Retina (tissue), 1 donor: ENCODE measurements at regions not wholly inside any gene's neighbourhood (a gene's known extent, or its start where the extent isn't known, plus 50 kb on each side); places are given as distances from the start of the nearest gene placed in this dataset.
A peak's percentile ranks its signal among the peaks of the same experiment; 100 is the strongest.
"Not testable (repeated sequence)": the region's sequence is repeated elsewhere in the genome, so short reads cannot be mapped to it uniquely, and the experiment has no call there.

ENCODE experiments used
- DNase-seq: peaks from one replicate; pipeline ENCODE4 v3.0.0-alpha.2; 2016

DNA sequence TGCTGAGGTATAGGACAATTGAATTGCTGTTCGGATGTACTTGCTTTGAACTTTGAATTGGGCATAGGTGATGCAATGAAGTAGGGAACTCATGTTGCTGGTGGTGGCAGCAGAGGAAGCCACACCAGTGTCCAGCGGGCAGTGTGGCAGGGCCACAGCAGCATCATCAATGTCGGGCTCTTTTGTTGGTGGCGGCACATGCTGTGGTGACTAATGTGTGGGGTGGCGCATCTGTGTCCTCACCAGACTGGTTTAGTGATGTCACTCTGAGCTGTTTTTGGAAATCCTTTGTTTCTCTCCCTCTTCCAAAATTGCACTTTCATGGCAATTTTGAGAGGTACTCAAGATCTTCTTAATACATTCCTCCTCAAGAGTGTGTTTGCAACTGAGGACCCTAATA, 187.6 kb downstream of the ETNK1 start:
- no peak for DNase-seq

DNA sequence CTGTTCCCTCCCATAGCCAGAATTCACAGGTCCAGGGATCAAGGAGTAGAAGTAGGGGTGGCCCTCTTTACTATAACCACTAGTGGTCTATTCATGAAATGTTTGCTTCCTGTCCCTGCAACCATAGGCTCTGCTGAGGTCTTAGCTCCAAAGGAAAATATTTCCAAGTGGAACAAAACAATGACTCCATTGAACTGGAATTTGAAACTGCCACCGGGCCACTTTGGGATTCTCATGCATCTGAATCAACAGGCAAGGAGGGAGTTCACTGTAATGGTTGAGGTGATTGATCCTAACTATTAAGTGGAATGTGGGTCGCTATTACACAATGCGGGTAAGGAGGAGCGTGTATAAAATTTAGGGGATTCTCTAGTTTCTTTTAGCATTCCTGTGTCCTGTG, 197.0 kb downstream of the ETNK1 start:
- no peak for DNase-seq

DNA sequence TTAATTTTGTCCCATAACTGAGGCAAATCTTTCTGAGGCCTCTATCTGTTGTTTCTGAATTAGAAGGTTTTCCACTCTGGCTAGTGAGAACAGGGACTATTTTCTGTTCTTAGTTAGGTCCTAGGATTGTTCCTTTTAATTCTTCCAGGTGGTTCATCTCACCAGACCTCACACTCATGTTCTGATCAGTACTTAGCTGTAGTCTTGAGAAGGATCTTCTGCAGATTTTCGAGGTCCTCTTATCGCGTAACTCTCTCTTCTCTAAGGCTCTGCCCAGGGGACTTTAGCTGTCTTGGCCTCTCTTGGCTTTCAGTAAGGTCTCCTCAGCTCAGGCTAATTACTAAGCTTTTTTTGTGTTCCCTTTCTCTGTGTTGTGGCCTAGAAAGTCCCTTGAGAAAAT, 201.1 kb downstream of the ETNK1 start:
- no peak for DNase-seq

DNA sequence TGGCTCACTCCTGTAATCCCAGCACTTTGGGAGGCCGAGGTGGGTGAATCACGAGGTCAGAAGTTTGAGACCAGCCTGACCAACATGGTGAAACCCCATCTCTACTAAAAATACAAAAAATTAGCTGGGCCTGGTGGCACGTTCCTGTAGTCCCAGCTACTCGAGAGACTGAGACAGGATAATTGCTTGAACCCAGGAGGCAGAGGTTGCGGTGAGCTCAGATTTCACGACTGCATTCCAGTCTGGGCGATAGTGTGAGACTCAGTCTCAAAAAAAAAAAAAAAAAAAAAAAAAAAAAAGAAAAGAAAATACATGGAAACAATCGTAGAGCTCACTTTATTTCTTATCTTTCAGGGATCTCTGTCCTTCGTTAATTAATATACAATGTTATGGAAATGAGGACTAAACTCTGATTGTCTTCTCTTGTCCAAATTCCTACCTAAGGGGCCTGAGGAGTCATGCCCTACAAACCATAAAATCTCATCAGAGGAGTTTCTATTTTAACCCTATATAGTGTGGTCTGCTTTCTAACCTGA, 201.5 kb downstream of the ETNK1 start:
- DNase-seq, result not testable (repeated sequence)

DNA sequence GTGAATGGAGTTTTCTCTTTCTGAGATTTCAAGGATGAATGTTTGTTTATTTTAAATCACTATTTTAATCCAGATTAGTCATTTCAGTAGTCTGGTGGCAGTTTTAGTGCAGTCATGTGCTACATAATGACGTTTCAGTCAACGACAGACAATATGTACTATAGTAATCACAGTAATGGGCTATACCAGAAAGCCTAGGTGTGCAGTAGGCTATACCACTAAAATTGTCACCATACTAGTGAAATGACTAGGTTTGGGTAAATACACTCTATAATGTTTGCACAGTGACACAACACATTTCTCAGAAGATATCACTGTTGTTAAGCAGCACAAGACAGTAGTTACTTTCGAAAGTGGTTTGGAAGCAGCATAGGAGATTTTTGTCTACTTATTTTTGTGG, 203.1 kb downstream of the ETNK1 start:
- no peak for DNase-seq

DNA sequence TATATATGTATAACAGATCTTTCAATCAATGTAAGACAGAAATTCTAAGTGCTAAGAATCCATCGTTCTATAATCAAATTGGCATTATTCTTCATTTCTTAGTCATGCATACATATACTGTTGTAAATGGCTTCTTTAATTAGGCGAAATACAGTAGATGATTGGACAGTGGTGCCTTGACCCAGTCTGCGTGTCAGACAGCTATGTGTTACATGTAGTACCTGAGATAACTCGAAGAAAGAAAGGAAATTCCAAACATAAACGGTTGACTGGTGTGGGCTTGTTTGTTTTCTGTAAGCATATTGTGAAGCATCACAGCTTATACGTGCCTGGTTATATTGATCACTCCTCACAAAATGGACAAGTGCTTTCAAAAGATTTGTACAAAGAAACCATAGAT, 210.5 kb downstream of the ETNK1 start:
- no peak for DNase-seq

DNA sequence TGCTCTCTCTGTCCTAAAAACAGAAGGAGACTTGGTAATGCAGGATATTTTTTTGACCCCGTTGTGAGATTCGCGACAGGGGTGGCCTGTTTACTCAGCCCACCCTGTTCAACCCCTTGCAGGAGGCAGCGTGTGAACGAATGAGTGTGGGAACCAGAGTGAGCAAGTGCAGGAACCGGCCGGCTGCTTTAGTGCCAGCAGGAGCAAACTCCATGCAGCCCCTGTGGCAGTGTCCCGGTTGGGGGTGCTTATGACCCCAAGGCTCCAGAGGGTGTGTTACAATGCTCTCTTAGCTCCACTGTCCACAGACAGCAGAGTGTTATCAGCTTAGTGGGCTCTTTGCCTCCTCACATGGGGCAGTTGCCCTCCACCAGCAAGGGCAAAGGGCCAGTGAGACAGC, 225.2 kb downstream of the ETNK1 start:
- DNase-seq, result no peak

DNA sequence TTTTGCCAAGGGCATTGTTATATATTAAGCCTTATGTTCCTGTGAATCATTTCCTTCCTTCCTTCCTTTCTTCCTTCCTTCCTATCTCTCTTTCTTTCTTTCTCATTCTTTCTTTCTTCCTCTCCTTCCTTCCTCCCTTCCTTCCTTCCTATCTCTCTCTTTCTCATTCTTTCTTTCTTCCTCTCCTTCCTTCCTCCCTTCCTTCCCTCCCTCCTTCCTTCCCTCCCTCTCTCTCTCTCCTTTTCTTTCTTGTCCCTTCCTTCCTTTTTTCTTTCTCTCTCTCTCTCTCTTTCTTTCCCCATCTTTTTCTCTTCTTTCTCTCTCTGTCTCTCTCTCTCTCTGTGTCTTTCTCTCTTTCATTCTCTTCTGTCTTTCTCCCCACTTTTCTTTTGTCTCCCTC, 226.6 kb downstream of the ETNK1 start:
- DNase-seq, result no peak

DNA sequence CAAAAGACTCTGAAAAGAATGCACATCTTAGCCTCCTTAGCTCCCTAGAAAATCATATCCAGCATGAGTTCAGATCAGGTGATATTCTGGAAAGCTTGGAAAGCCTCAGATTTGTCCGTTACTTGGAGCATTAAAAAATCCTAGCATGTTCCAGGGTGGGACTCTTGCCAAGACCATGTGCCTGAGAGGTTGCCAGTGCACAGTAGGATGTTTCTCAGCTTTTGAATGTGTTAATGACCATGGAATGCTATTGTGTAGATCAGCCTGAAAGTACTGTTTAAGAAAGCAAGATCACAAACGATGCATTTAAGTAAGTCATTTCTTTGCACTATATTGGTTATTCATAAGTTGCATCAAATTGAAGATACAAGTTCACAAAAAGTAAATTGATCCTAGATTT, 230.5 kb downstream of the ETNK1 start:
- DNase-seq, result no peak

DNA sequence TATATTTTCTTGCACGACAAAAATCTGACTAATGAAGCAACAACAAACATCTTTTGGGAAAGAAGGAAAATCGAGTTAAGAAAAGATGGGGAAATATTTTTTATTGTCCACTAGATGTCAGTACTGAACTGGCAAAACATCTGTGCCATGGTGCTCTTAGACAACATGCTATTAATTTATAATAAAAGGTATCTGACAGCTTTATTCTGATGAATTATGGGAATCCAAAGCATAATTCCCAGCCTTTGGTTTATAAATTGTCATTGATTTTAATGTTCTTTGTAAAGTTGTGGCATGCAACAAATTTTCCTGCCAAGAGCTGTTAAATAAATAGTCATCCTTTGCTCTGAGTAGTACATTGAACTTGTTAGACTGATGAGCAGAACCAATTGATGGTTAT, 231.2 kb downstream of the ETNK1 start:
- peak; percentile 48 for DNase-seq

DNA sequence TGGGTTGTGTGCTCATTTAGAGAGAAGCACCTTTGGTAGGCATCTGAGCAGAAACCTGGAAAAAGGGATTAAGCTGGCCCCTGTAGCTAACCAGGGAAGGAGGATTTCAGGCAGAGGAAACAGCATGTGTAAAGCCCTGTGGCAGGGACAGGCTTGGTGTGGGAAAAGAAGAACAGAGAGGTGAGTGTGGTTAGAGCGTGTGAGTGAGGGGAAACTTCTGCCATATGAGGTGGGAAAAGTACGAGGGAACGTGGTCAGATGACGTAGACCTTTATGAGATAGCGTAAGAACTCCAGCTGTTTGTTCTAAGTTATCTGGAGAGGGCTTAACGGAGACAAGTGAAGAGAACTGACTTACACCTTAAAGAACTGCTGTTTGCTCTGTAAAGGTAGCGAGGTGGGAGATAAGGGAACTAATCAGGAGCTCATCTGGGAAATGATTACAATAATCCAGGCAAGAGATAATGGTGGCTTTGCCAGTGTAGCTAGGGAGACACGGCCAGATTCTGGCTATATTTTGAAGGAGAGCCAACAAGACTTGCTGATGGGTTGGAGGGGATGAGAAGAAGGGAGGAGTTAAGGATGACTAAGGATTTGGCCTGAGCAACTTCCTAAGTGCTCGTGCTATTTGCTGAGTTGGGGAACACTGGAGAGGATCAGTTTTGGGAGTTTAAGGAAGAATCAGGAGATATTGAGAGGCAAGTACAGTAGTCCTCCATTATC, 234.0 kb downstream of the ETNK1 start:
- no peak for DNase-seq

DNA sequence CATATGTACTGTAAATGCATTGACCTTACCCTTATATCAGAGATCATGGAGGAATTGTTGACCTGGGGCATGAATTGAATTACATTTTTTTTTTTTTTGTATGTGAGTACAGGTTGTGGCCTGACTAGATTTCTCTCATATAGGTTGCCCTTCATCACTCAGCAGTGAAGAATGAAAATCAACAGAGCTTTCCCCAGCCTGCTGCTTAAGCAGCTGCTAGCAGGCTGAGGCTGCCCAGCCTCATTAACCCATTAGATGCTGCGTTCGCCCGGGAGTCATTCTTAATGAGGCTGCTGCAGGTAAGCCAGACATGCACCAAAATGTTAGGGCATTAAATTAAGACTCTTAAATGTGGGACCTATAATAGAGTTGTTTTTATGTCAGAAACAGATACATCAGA, 236.0 kb downstream of the ETNK1 start:
- DNase-seq, result peak; percentile 31

DNA sequence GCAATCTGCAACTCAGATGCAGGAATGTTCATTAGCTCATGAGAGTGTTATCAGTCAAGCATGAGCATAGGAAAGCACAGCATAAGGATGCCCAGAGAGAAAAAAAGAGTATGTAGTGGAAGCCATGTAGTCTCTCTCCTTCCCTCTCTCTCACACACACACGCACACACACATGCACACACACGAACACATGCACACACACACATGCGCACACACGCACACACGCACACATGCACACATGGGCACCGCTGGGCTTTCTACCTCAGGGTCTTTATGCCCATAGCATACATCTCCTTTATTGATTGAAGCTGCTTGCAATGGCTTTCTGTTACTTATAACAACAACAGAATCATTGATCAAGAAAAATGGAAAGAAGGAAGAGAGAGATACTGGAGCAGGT, 240.9 kb downstream of the ETNK1 start:
- DNase-seq, result no peak

DNA sequence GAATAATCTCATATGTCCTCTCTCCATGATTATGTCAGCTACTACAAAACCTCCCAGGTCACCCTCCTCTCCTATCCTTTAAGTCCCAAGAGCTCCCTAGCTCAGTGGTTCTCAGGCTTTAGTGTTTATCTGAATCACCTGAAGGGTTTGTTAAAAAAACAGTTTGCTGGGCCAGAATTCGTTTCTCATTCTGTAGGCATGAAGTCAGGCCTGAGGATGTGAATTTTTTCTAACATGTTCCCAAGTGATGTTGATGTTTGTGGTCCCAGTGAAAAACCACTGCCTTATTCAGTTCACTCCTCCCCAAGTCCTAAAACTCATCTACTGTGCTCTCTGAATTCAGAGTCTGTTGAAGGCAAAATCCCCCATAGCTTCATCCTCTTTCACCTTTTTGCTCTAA, 241.4 kb downstream of the ETNK1 start:
- no peak for DNase-seq

DNA sequence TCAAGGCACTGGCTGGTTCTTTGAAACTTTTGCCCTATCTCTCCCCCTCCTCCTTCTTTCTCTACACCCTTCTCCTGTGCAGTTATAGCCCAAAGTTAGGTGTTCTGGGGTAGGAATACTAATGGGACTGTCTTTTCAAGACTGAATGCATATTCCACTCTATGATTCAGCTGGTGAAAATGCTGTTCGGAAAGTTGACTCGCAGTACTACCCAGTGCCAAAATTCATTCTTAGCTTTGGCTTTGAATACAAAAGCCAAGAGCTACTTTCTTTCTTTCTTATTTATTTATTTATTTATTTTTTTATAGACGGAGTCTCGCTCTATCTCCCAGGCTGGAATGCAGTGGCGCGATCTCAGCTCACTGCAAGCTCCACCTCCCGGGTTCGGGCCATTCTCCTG, 249.2 kb downstream of the ETNK1 start:
- no peak for DNase-seq

DNA sequence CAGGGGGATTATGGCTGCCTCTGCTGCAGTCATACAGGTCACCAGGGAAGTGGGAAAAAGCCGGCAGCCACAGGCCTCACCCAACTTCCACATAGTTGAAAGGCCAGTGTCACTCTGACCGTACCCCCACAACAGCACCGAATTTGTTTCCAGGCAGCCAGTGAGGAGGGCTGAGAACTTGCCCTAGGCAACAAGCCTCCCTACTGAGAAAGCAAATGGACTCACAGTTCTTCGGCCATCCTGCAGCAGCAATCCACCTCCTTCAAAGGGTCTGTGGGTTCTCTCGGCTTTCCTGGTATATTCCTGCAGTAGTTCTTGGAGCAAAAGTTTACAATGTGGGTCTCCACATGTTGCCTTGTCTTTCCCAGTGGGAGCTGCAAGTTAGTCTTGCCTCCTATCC, 251.3 kb downstream of the ETNK1 start:
- DNase-seq, result no peak

DNA sequence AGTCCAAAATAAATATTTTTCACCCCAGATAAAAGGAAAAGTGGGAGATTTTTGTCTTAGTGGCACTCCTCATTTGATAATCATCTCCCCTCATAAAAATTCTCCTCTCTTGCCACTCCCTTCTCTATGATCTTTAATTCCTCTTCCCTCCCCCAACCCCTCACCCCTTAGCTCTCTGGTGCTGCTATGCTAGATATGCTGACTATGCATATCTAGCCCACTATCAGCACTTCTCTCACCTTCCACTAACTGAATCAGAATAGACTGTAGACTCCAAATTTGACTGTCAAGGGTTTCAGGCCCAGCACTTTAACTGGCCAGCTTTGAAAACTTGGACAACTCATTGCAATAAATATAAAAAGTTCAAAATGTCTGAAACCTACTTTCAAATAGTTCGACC, 254.2 kb downstream of the ETNK1 start:
- no peak for DNase-seq

DNA sequence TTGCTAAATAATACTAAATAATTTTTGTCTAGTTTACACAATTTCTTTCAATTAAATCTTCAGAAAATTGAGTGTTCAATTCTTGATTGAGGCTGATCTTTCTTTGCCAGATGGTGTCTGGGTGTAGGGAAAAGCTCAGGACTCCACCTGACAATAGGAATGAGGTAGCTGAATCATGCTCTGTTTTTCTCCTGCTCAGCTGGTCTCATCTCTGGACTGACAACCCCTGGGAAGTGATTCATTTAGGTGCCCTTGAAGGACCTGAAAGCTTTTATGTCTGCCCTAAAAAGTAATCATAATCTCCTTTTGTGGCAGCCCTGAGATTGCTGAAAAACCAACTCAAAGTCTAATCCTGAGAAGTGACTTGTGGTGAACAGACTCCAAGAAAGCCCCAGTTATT, 255.4 kb downstream of the ETNK1 start:
- DNase-seq, result no peak

DNA sequence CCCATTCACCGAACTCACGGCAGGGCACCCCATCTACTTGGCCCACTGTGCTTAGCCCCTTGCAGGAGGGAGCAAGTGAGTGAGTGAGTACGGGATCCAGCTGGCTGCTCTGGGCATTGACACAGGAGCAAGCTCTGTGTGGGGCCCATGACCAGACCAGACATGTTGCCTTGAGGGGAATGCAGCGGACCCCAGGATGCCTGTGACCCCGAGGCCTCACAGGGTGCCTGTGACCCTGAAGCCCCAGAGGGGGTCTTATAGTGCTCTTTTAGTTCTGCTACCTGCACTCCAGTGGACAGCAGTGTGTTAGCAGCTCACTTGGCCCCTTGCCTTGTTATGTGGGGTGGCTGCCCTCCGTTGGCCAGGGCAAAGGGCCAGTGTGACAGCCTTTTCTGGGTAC, 255.8 kb downstream of the ETNK1 start:
- no peak for DNase-seq

DNA sequence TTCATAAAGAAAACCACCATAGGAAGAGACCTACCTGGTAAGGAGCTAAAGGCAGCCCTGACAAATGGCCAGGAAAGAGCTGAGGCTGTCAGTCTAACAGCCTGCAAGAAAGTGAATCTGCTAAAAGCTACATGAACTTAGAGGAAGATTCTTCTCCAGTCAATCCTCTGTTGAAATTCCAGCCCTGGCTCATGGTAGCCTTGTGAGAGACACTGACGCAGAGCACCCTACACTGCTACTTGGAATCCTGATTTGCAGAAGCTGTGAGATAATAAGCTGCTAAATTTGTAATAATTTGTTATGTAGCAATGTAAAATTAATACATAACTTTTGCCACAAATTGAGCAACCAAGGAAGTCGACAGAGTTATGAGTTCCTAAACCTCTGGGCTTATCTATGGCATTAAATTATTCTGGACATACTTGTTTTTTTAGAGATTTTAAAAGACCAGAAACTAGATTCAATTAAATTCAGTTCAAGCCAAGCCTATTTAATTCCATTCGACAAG, 257.0 kb downstream of the ETNK1 start:
- no peak for DNase-seq

DNA sequence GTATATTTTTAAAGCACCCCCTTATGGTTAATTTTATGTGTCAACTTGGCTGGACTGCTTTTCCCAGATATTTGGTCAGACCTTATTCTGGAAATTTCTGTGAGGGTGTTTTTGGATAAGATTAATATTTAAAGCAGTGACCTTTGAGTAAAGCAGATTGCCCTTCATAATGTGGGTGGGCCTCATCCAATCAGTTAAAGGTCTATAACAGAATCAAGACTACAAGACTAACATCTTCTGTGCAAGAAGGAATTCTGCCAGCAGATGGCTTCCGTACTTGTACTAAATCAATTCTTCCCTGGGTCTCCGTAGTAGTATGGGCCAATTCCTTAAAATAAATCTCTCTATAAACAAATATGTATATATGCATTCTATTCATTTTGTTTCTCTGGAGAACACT, 257.6 kb downstream of the ETNK1 start:
- no peak for DNase-seq

DNA sequence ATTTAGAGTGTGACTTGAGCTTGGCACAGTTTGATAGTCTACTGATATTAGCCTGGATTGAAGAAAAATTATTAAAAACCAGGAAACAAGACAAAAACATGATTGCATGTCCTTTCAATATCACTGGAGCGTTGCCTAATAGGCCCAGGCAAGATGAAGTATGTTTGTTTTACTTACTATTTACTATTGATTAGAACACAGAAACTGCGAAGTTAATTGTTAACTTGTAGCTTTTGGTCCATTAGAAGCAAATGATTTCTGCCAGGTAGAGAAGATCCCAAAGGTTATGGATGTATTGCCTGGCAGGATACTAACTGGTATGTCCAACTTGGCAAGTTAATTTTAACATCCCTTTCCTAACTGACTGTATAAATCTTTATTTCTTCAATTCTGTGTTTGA, 268.9 kb downstream of the ETNK1 start:
- DNase-seq, result no peak

DNA sequence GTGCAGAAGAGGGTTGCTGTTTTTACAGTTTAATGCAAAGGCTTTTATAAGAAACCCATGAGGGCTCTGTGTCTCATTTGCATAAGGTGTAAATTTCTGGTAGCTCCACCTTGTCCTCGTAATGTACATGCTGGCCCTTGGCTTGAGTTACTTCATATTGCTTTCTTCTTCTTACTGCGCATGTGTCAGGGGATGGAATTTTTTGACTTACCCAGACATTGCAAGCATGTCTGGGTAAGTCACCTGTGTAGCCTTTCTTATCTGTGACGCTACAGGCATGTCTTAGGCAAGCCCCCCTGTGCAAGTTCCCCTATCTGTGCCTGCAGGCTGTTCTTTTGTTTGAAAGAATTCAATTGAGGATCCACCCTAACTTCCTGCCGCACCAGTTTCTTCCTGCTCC, 274.2 kb downstream of the ETNK1 start:
- DNase-seq, result no peak

DNA sequence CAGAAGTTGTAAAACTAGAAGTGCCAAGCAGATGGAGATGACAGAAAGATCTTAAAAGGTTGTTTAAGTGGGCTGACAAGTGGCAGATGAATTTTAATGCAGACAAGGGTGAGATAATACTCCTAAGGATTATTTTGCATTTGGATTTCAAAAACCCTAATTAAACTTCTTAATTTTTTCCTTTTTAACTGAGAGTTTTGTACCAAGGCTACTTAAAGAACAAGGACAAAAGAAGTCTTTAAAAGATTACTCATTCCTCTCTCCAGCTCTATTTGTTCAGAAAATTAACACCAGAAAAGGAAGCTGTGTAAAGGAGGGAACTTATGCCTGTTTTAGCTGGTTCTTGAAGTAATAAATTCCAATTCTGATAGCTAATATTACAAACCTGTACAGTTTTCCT, 275.4 kb downstream of the ETNK1 start:
- no peak for DNase-seq

DNA sequence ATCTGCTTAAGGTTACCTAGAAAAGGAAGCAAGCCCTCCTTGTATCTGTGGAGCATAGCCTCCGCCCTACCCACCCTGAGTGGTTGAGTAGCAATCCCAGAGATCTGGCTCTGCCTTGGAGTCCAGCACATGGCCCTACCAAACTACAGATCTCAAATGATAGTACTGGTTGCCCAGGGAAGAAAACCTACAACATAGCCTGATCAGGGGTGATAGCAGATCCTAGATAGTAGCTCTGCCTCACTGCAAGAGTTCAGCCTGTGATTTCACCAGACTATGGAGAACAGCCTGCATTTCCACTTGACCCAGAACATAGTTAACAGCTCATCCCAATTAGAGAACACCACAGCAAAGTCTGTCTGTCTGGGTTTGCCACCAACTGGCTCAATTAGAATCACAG, 279.5 kb downstream of the ETNK1 start:
- no peak for DNase-seq
